Stimulated activated CD4-positive, alpha-beta T cell treated with anti-CD3 and anti-CD28 coated beads, Interleukin-12 subunit alpha, Interleukin-12 subunit beta, amount 100 ng/mL, for 48 hours (primary cell): ENCODE measurements at regions not wholly inside any gene's neighbourhood (a gene's known extent, or its start where the extent isn't known, plus 50 kb on each side); places are given as distances from the start of the nearest gene placed in this dataset.

ENCODE experiments used
- DNase-seq, 3 donors: peaks; one replicate each; pipeline ENCODE4 v3.0.0-alpha.2; 2020; ENCODE audit warnings: low read depth in 2 of 3, low spot score in 1 of 3

DNA sequence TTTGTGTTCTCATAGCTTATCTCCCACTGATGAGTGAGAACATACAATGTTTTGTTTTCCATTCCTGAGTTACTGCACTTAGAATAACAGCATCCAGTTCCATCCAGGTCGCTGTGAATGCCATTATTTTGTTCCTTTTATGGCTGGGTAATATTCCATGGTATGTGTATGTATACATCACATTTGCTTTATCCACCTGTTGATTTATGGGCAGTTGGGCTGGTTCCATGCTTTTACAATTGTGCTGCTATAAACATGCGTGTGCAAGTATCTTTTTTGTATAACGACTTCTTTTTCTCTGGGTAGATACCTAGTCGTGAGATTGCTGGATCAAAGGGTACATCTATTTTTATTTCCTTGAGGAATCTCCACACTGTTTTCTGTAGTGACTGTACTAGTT is 74.8 kb downstream of the ZNF280B start:
- no peak for DNase-seq
